H1 (cell line): ENCODE measurements at regions not wholly inside any gene's neighbourhood (a gene's known extent, or its start where the extent isn't known, plus 50 kb on each side); places are given as distances from the start of the nearest gene placed in this dataset.
A peak's percentile ranks its signal among the peaks of the same experiment; 100 is the strongest.

Experiments
- CTCF ChIA-PET: fragments of 300-600 bp; sonication (Branson Sonifier 250); formaldehyde crosslinking; loops from one replicate; lab custom pipeline; 2021; ENCODE audit not compliant: partially characterized antibody; lab: Charles Lee
- POLR2A ChIA-PET: fragments of 300-600 bp; sonication (Branson Sonifier 250); formaldehyde crosslinking; loops from one replicate; lab custom pipeline; 2021; ENCODE audit warnings: inconsistent platforms; ENCODE audit not compliant: partially characterized antibody; lab: Charles Lee
- DNase-seq, 2 experiments: peaks; one replicate each; pipeline versions ENCODE4 v3.0.0 to v3.0.0-alpha.2; 2010 to 2022; ENCODE audit warnings: low spot score in 2 of 2, low read depth in 1 of 2, mixed read lengths in 1 of 2
- FAIRE-seq: peaks from 2 replicates; lab custom pipeline; 2011; peaks lifted over from hg19 to GRCh38; lab: Jason Lieb, UNC
- H2AFZ ChIP-seq: 2 replicates; pipeline ENCODE4 v1.8.1; 2012; ENCODE audit warnings: low read length, inconsistent platforms
- H2AK5ac ChIP-seq: 2 replicates; pipeline ENCODE4 v1.6.1; 2013; ENCODE audit warnings: low read depth, low read length
- H2BK120ac ChIP-seq: replicated peaks from 2 replicates; pipeline ENCODE3; 2013; ENCODE audit warnings: low read depth, low read length, inconsistent platforms
- H2BK12ac ChIP-seq: 2 replicates; pipeline ENCODE4 v1.6.1; 2013; ENCODE audit warnings: low read depth, low read length
- H2BK15ac ChIP-seq: 2 replicates; pipeline ENCODE4 v1.6.1; 2013; ENCODE audit warnings: low read length
- H2BK20ac ChIP-seq: 2 replicates; pipeline ENCODE4 v1.6.1; 2013; ENCODE audit warnings: low read length
- H2BK5ac ChIP-seq: 2 replicates; pipeline ENCODE4 v1.6.1; 2013; ENCODE audit warnings: low read depth, low read length
- H3K14ac ChIP-seq: 2 replicates; pipeline ENCODE4 v1.6.1; 2013; ENCODE audit warnings: inconsistent platforms; ENCODE audit not compliant: insufficient read length
- H3K18ac ChIP-seq: 2 replicates; pipeline ENCODE4 v1.6.1; 2013; ENCODE audit warnings: low read length; ENCODE audit errors: extremely low read depth
- H3K23ac ChIP-seq: 2 replicates; pipeline ENCODE4 v1.6.1; 2013; ENCODE audit warnings: inconsistent platforms; ENCODE audit not compliant: insufficient read length
- H3K23me2 ChIP-seq: 2 replicates; pipeline ENCODE4 v1.6.1; 2013; ENCODE audit warnings: low read depth, low read length
- H3K27ac ChIP-seq: 2 replicates; pipeline ENCODE4 v1.6.1; 2011; ENCODE audit warnings: low read depth, low read length, inconsistent platforms
- H3K27me3 ChIP-seq, 4 experiments: replicated peaks in 1 of 4; 1 replicate in 1 of 4; 2 replicates in 3 of 4; pipeline versions ENCODE4 v1.6.1 to v1.8.1; 2011 to 2013; ENCODE audit warnings: low read length in 3 of 4, mild to moderate bottlenecking in 3 of 4, inconsistent platforms in 2 of 4, mixed read lengths in 2 of 4, moderate library complexity in 1 of 4; ENCODE audit not compliant: control insufficient read depth in 3 of 4, insufficient read depth in 3 of 4; ENCODE audit errors: extremely low read depth in 1 of 4
- H3K36me3 ChIP-seq, 4 experiments: 2 replicates each; pipeline versions ENCODE4 v1.6.1 to v1.8.1; 2011 to 2013; ENCODE audit warnings: mild to moderate bottlenecking in 4 of 4, low read length in 3 of 4, moderate library complexity in 2 of 4, control low read depth in 1 of 4, inconsistent platforms in 1 of 4; ENCODE audit not compliant: insufficient read depth in 4 of 4, control insufficient read depth in 2 of 4
- H3K4ac ChIP-seq: replicated peaks from 2 replicates; pipeline ENCODE3; 2013; ENCODE audit warnings: low read length, low read depth, mixed read lengths, inconsistent platforms; ENCODE audit not compliant: insufficient read length
- H3K4me1 ChIP-seq, 4 experiments: replicated peaks in 1 of 4; 1 replicate in 1 of 4; 2 replicates in 3 of 4; pipeline versions ENCODE4 v1.6.1 to v1.8.1; 2011 to 2013; ENCODE audit warnings: low read length in 3 of 4, inconsistent platforms in 2 of 4, mixed read lengths in 1 of 4; ENCODE audit not compliant: insufficient read depth in 4 of 4, control insufficient read depth in 3 of 4
- H3K4me2 ChIP-seq, 2 experiments: 2 replicates each; pipeline versions ENCODE4 v1.6.1 to v1.8.1; 2011 to 2013; ENCODE audit warnings: low read depth in 2 of 2, low read length in 2 of 2, control low read depth in 1 of 2, inconsistent platforms in 1 of 2, mild to moderate bottlenecking in 1 of 2; ENCODE audit not compliant: insufficient read depth in 1 of 2
- H3K4me3 ChIP-seq, 4 experiments: fragments of 200-600, 300-600 bp in 1 of 4; sonication (generic), shearing (Covaris generic), sonication (Bioruptor Twin) in 1 of 4; 2 replicates each; pipeline versions ENCODE4 v1.5.1 to v1.8.1; 2011 to 2016; ENCODE audit warnings: low read length in 4 of 4, low read depth in 3 of 4, control low read depth in 2 of 4, inconsistent platforms in 2 of 4, mild to moderate bottlenecking in 2 of 4, mixed read lengths in 1 of 4, moderate library complexity in 1 of 4; ENCODE audit not compliant: insufficient read depth in 2 of 4; ENCODE audit errors: extremely low read depth in 1 of 4
- H3K56ac ChIP-seq: replicated peaks from 2 replicates; pipeline ENCODE3; 2013; ENCODE audit warnings: low read depth, mild to moderate bottlenecking, mixed read lengths, low read length, inconsistent platforms; ENCODE audit not compliant: insufficient read length
- H3K79me1 ChIP-seq: 2 replicates; pipeline ENCODE4 v1.6.1; 2013; ENCODE audit warnings: low read depth, low read length, control low read depth
- H3K79me2 ChIP-seq, 2 experiments: 2 replicates each; pipeline versions ENCODE4 v1.6.1 to v1.8.1; 2012 to 2013; ENCODE audit warnings: low read length in 2 of 2, mild to moderate bottlenecking in 2 of 2, inconsistent platforms in 1 of 2; ENCODE audit not compliant: insufficient read depth in 2 of 2, control insufficient read depth in 1 of 2
- H3K9ac ChIP-seq, 4 experiments: replicated peaks in 1 of 4; 1 replicate in 1 of 4; 2 replicates in 3 of 4; pipeline versions ENCODE4 v1.6.1 to v1.8.1; 2011 to 2013; ENCODE audit warnings: low read depth in 3 of 4, low read length in 3 of 4, control low read depth in 2 of 4, mild to moderate bottlenecking in 2 of 4, moderate library complexity in 2 of 4, inconsistent platforms in 1 of 4; ENCODE audit errors: extremely low read depth in 1 of 4
- H3K9me3 ChIP-seq, 2 experiments: 2 replicates each; pipeline versions ENCODE4 v1.6.1 to v1.8.1; 2012 to 2013; ENCODE audit warnings: mild to moderate bottlenecking in 2 of 2, moderate library complexity in 2 of 2, control low read depth in 1 of 2, inconsistent platforms in 1 of 2, low read depth in 1 of 2, low read length in 1 of 2, mixed read lengths in 1 of 2; ENCODE audit not compliant: insufficient read depth in 2 of 2
- H4K20me1 ChIP-seq, 2 experiments: replicated peaks in 1 of 2; 2 replicates each; pipeline versions ENCODE3 to v1.8.1; 2011 to 2013; ENCODE audit warnings: inconsistent platforms in 2 of 2, low read length in 2 of 2, mild to moderate bottlenecking in 1 of 2; ENCODE audit not compliant: insufficient read depth in 2 of 2, control insufficient read depth in 1 of 2
- H4K5ac ChIP-seq: 2 replicates; pipeline ENCODE4 v1.6.1; 2013; ENCODE audit warnings: low read length, low read depth, mixed read lengths, inconsistent platforms; ENCODE audit not compliant: insufficient read length
- H4K8ac ChIP-seq: 2 replicates; pipeline ENCODE4 v1.8.0; 2013; ENCODE audit warnings: mild to moderate bottlenecking, moderate library complexity, low read length, inconsistent platforms; ENCODE audit not compliant: insufficient read depth; ENCODE audit errors: extremely low read depth
- H4K91ac ChIP-seq: replicated peaks from 2 replicates; pipeline ENCODE3; 2013; ENCODE audit warnings: low read length, mixed read lengths, inconsistent platforms; ENCODE audit not compliant: insufficient read length
- BACH1 ChIP-seq: IDR thresholded peaks from 2 replicates; pipeline ENCODE4 v1.6.1; 2012; ENCODE audit warnings: low read length, improper control_type of control experiment
- JUND ChIP-seq: IDR thresholded peaks from 2 replicates; pipeline ENCODE4 v1.6.1; 2011; ENCODE audit warnings: mild to moderate bottlenecking, improper control_type of control experiment, low read length
- RFX5 ChIP-seq: IDR thresholded peaks from 2 replicates; pipeline ENCODE4 v1.6.1; 2011; ENCODE audit warnings: low read depth, low read length, improper control_type of control experiment, borderline replicate concordance
- RNF2 ChIP-seq: fragments of 200-900, 300-1000 bp; sonication (generic); IDR thresholded peaks from 2 replicates; pipeline ENCODE4 v1.7.1; 2016; ENCODE audit warnings: borderline replicate concordance, low read depth, mild to moderate bottlenecking, antibody characterized with exemption, low read length; ENCODE audit not compliant: poor library complexity, severe bottlenecking; ENCODE audit errors: missing control alignments
- SP1 ChIP-seq: IDR thresholded peaks from 2 replicates; pipeline ENCODE4 v1.6.1; 2011; ENCODE audit warnings: low read depth, low read length
- SUZ12 ChIP-seq: fragments of 200-600 bp; sonication (generic); IDR thresholded peaks from 2 replicates; pipeline ENCODE4 v1.6.1; 2012; ENCODE audit warnings: mild to moderate bottlenecking, inconsistent platforms, low read length, moderate library complexity, mixed read lengths
- TBP ChIP-seq: IDR thresholded peaks from 2 replicates; pipeline ENCODE4 v1.6.1; 2011; ENCODE audit warnings: low read depth, low read length, improper control_type of control experiment
- ZNF274 ChIP-seq: IDR thresholded peaks from 2 replicates; pipeline ENCODE4 v1.7.0; 2012; ENCODE audit warnings: low read length, borderline replicate concordance; ENCODE audit errors: extremely low read depth
- WGBS, 2 experiments: shearing (Covaris generic) in 1 of 2; methylation state at CpG; one replicate each; pipeline versions ENCODE4 v1.1.6 to v1.1.7; 2013 to 2015; ENCODE audit warnings: low lambda C conversion rate in 2 of 2, mixed read lengths in 2 of 2, inconsistent platforms in 1 of 2, low coverage in 1 of 2, missing lambda C conversion rate in 1 of 2; ENCODE audit not compliant: insufficient replicate concordance in 2 of 2, insufficient coverage in 1 of 2, insufficient read length in 1 of 2; ENCODE audit errors: extremely low coverage in 1 of 2, missing lambda C conversion rate in 1 of 2; 5-methylcytosine and 5-hydroxymethylcytosine counted together

GRCh38 chr16:6861815-6862477 lies 470.7 kb upstream of the RBFOX1 start:
- 72% methylated on average over 5 of the region's 6 CpGs; no CpG with 5 or more reads in 1 of the 2 experiments for whole genome bisulfite sequencing, 2 experiments
- DNase-seq (no peak), FAIRE-seq (no peak)
- Histone ChIP-seq H3K4me1 (peaks cover 0 to 11% (median 3%) of the 10 kb centered on the region in 4 experiments; a peak in 2 of 7 replicates), H3K56ac (no peak overlapping the region), H2AK5ac (no peak overlapping the region), H4K5ac (no peak overlapping the region), H3K79me2 (no peaks in the 10 kb centered on the region), H3K36me3 (no peaks in the 10 kb centered on the region), H4K8ac (no peak overlapping the region), H2BK5ac (no peak overlapping the region), H2BK15ac (no peak overlapping the region), H4K91ac (no peak overlapping the region), H2BK120ac (no peak overlapping the region), H3K4me2 (peak overlapping the region in 1 of 2 experiments; percentile 45; a peak in 3 of 4 replicates), H3K4ac (no peak overlapping the region), H2BK12ac (no peak overlapping the region), H3K9me3 (no peaks in the 10 kb centered on the region), H3K27ac (no peak overlapping the region), H2BK20ac (no peak overlapping the region), H4K20me1 (peaks cover 5% of the 10 kb centered on the region in 2 experiments), H3K79me1 (no peaks in the 10 kb centered on the region), H3K4me3 (no peak overlapping the region), H3K23ac (no peak overlapping the region), H2AFZ (no peak overlapping the region), H3K27me3 (peaks cover 49 to 62% (median 59%) of the 10 kb centered on the region in 4 experiments), H3K18ac (no peak overlapping the region), H3K9ac (no peak overlapping the region), H3K23me2 (no peaks in the 10 kb centered on the region), H3K14ac (no peak overlapping the region)
- ChIA-PET POLR2A (interaction anchor here (0.5 kb wide), 1 partner anchor 1109 kb away, joined by 3 read pairs; no protein-coding TSS in a partner anchor), CTCF (interaction anchor here (0.6 to 1.2 kb wide), 3 partner anchors 45 to 401 kb away, joined by 3 to 4 read pairs (median 3); no protein-coding TSS in a partner anchor)
- TF ChIP-seq RNF2: no peak
- no peak for TF ChIP-seq JUND
- no peak for TF ChIP-seq BACH1
- no peak for TF ChIP-seq TBP
- TF ChIP-seq ZNF274: no peak
- TF ChIP-seq RFX5: no peak
- no peak for TF ChIP-seq SP1
- no peak for TF ChIP-seq SUZ12
